GM13977 (cell line): ENCODE measurements at regions not wholly inside any gene's neighbourhood (a gene's known extent, or its start where the extent isn't known, plus 50 kb on each side); places are given as distances from the start of the nearest gene placed in this dataset.

Experiments
- DNase-seq: peaks from one replicate; pipeline ENCODE4 v3.0.0; 2012; ENCODE audit warnings: low spot score
- in situ Hi-C: fragments of 300-500 bp; cut with MboI; formaldehyde crosslinking; loops from one replicate; pipeline ENCODE4 v1.12.0; 2022; ENCODE audit warnings: low sequenced_read_pairs, low pct_unique_long_range_greater_than_20kb, mixed read lengths, inconsistent platforms; ENCODE audit not compliant: unreplicated experiment
- TF ChIP-seq, protein P1 (sequence below): IDR thresholded peaks from 2 replicates; pipeline ENCODE4 v1.5.1; 2012; ENCODE audit warnings: mild to moderate bottlenecking, control low read depth; ENCODE audit not compliant: insufficient read depth; ENCODE audit errors: extremely low read depth, missing control alignments

DNA sequence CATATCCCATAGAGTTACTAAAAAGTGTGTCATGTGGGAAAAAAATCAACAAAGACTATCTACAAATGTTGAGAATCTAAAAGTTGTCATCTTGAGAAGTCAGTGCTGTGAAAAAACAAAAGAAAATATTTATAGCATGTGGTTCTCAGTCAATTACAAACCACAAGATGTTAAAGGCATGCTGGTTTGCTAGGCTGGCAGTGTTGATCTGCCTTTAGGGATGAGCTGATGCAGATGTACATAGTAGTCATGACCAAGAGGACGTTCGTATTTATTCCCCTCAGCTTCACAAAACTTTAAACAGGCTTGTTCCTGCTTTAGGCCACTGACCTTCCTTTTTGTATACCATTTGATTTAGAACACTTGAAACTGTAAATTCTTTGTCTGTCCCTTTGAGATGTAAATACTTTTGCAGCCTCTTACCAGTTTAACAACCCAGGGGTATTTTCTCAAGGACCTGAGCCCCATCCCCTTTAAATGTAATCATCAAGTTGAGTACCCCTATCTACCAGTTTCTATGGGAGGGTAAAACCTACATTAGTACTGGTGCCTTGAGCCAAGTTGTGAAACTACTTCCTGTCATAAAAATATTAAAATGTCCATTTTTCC is 446.6 kb downstream of the KCNJ18 start:
- in situ Hi-C loops, result no loop called here
- TF ChIP-seq, protein P1, sequence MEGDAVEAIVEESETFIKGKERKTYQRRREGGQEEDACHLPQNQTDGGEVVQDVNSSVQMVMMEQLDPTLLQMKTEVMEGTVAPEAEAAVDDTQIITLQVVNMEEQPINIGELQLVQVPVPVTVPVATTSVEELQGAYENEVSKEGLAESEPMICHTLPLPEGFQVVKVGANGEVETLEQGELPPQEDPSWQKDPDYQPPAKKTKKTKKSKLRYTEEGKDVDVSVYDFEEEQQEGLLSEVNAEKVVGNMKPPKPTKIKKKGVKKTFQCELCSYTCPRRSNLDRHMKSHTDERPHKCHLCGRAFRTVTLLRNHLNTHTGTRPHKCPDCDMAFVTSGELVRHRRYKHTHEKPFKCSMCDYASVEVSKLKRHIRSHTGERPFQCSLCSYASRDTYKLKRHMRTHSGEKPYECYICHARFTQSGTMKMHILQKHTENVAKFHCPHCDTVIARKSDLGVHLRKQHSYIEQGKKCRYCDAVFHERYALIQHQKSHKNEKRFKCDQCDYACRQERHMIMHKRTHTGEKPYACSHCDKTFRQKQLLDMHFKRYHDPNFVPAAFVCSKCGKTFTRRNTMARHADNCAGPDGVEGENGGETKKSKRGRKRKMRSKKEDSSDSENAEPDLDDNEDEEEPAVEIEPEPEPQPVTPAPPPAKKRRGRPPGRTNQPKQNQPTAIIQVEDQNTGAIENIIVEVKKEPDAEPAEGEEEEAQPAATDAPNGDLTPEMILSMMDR, result no peak
- no peak for DNase-seq

DNA sequence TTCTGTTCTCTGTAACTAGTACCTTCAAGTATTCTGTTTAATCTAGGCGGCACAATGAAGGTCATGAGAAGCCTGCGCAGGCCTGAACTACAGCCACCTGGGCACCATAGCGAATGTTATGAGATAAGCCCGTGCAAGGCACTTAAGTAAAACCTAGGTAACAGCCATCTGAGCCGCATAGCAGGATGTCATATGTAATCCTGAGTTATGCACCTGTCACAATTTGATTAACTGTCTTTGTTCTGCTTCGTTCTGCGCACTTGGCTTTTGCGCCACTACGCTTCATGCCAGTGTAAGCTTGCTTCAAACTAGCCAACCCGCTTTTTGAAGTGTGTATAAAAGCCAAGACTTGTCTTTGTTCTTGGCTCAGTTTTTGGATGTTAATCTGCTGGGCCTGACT is 449.8 kb downstream of the KCNJ18 start:
- in situ Hi-C loops, result no loop called here
- TF ChIP-seq, protein P1, result no peak
- no peak for DNase-seq

DNA sequence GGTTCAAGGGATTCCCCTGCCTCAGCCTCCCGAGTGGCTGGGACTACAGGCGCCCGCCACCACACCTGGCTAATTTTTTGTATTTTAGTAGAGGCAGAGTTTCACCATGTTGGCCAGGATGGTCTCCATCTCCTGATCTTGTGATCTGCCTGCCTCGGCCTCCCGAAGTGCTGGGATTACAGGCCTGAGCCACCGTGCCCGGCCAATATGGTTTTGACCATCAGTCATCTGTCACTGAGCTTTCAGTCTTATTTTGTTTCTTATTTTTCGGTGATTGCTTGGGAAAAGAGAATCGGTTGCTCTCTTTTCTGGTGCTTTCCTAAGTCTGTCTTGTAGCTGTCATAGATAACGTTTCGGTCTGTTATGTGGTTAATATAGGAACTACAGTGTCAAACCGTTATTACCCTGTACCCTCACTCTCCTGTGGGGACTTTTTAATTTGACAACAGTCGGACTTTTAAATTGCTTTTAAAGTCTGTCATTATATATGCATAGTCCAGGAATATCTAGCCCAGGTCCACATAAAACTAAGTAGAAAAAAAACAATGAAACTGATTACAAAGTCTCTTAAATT is 453.4 kb downstream of the KCNJ18 start:
- DNase-seq, result no peak
- in situ Hi-C loops, result no loop called here
- TF ChIP-seq, protein P1, result no peak

DNA sequence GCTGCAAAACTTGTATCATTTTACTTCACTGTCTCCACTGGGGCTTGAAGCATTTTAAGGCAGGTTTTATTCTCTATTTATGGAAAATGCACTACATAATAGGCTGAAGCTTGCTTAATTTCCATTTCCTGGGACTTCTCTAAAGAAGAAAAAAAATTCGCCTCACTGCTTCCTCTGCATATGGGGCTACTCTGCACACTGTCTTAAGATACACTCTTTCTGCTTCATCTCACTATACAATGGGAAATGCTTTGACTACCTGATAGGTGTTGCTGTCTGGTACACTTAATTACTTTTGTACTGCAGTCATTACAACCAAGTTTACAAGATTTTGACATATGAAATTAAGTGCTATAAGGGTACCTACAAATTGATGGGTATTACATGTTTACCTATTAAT is 466.0 kb downstream of the KCNJ18 start:
- in situ Hi-C loops, result no loop called here
- TF ChIP-seq, protein P1, result no peak

DNA sequence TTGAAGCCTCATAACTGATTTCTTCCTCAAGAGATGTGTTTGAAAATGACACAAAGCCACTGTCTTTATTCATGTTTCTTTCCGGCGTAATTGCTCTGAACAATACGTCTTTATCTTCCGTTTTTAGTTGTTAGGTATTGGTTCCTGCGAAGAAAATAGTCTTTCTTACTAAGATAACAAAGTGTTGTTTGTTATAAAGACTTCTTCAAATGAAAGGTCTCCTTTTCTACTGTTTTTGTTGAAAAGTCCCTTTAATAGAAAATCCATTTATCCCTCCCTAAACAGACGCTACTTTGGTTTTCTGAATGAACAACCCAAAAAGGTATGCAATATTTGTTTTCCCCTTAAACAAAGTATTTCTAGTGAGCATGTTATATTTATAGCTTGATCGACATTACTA is 469.1 kb downstream of the KCNJ18 start:
- in situ Hi-C loops, result no loop called here
- TF ChIP-seq, protein P1, result no peak
- no peak for DNase-seq

More for the DNA sequence above, 466.0 kb downstream of the KCNJ18 start:
- DNase-seq, result no peak

DNA sequence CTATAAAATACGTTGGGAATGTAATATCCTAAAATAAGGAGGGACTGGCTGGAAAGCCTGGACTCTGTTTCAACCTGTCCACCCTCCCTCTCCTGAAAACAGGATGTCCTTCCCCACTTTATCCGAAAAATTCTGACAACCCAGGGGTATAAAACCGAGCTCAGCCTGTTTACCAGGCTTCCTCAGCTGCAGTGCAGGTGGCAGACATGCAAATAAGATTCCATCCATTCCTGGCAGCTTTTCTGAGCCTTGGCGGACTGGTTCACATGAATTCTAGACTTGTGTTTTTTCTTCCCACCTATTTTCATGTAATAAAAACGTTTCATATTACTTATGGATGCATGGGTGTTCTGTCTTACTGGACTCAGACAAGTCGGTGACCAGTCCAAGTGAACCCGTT is 479.3 kb downstream of the KCNJ18 start:
- TF ChIP-seq, protein P1, result no peak
- no peak for DNase-seq
- in situ Hi-C loops, result no loop called here
